Bronchial epithelial cell (primary cell): ENCODE measurements at regions not wholly inside any gene's neighbourhood (a gene's known extent, or its start where the extent isn't known, plus 50 kb on each side); places are given as distances from the start of the nearest gene placed in this dataset.
"Not testable (repeated sequence)": the region's sequence is repeated elsewhere in the genome, so short reads cannot be mapped to it uniquely, and the experiment has no call there.

Source experiments
- DNase-seq: peaks from one replicate; pipeline ENCODE4 v3.0.0-alpha.2; 2010; ENCODE audit warnings: low read depth
- FAIRE-seq: peaks from 2 replicates; lab custom pipeline; 2011; peaks lifted over from hg19 to GRCh38; lab: Jason Lieb, UNC
- H3K27me3 ChIP-seq: 2 replicates; pipeline ENCODE4 v1.5.1; 2011; ENCODE audit warnings: low read length; ENCODE audit not compliant: control insufficient read depth, insufficient read depth
- H3K36me3 ChIP-seq: 2 replicates; pipeline ENCODE4 v1.5.1; 2011; ENCODE audit warnings: low read length; ENCODE audit not compliant: control insufficient read depth, insufficient read depth
- H3K4me3 ChIP-seq: 2 replicates; pipeline ENCODE4 v1.5.1; 2011; ENCODE audit warnings: mild to moderate bottlenecking, low read depth, low read length, control low read depth
- TF ChIP-seq, protein P1 (sequence below): IDR thresholded peaks from 2 replicates; pipeline ENCODE4 v1.5.1; 2011; ENCODE audit warnings: mild to moderate bottlenecking, moderate library complexity, low read length, control low read depth, inconsistent platforms; ENCODE audit not compliant: insufficient read depth, severe bottlenecking

DNA sequence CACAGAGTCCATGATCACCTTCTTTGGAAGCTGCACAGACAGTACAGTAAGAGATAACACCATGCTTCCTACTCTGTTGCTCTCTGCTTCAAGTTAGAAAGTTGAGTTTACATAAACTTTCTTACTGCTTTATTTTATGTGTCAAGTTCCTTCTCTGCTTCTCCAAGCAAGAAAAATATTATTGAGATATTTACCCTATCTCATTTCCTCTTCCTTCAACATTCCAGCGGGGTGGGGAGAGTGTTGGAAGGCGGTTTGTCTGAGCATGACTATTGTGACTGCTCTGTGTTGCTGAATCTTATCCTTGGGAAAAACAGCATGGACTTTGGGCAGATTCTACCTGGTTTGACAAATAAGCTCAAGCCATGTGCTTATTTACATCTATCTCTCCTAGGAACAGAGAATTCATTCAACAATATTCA is 66.9 kb upstream of the EPB41L4A start:
- TF ChIP-seq, protein P1, sequence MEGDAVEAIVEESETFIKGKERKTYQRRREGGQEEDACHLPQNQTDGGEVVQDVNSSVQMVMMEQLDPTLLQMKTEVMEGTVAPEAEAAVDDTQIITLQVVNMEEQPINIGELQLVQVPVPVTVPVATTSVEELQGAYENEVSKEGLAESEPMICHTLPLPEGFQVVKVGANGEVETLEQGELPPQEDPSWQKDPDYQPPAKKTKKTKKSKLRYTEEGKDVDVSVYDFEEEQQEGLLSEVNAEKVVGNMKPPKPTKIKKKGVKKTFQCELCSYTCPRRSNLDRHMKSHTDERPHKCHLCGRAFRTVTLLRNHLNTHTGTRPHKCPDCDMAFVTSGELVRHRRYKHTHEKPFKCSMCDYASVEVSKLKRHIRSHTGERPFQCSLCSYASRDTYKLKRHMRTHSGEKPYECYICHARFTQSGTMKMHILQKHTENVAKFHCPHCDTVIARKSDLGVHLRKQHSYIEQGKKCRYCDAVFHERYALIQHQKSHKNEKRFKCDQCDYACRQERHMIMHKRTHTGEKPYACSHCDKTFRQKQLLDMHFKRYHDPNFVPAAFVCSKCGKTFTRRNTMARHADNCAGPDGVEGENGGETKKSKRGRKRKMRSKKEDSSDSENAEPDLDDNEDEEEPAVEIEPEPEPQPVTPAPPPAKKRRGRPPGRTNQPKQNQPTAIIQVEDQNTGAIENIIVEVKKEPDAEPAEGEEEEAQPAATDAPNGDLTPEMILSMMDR = no peak
- DNase-seq = peak; percentile 13
- FAIRE-seq = no peak
- no peaks in the 10 kb centered on the region for H3K36me3 ChIP-seq
- no peak overlapping the region for H3K4me3 ChIP-seq
- no peaks in the 10 kb centered on the region for H3K27me3 ChIP-seq

DNA sequence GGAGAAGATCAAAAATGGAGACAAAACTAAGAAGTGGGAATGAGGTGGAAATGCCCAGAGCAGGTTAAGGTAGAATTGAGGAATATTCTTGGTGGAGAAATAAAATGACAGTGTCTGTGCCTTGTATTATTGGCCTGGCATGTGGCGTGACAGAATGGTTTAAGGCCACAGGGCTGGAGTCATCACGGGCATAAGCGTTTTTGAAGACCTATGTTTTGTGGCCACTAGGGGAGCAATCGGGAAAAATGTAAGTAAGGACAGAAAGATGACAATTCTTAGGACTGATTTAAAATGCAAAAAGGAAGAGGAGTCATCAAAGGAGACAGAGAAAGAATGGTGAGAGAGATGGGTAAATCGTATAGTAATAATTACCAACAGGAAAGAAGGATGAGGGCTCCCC is 72.2 kb upstream of the EPB41L4A start:
- DNase-seq = no peak
- no peak overlapping the region for H3K4me3 ChIP-seq
- FAIRE-seq = no peak
- peaks cover 1% of the 10 kb centered on the region for H3K27me3 ChIP-seq
- TF ChIP-seq, protein P1 = peak; percentile 35
- no peaks in the 10 kb centered on the region for H3K36me3 ChIP-seq

DNA sequence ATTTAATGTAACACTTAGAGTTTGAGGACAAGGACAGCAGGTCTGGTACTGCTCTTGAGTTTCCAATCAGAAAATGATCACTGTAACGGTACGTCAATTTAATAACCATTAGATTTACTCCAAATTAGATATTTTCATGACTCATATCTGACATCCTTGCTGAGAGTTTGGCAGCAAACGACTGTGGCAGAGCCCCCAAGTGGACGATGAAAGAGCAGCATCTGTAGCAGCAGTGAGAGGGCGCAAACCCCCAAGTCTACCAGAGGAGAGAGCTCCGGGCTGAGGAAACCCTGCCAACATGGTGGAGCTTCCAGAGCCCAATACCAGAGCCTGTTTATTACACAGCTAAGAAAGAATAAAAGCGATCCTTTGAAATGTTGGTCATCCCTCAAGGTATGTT is 73.2 kb upstream of the EPB41L4A start:
- TF ChIP-seq, protein P1 = peak; percentile 65
- FAIRE-seq (peak; percentile 82), DNase-seq (peak; percentile 66)

DNA sequence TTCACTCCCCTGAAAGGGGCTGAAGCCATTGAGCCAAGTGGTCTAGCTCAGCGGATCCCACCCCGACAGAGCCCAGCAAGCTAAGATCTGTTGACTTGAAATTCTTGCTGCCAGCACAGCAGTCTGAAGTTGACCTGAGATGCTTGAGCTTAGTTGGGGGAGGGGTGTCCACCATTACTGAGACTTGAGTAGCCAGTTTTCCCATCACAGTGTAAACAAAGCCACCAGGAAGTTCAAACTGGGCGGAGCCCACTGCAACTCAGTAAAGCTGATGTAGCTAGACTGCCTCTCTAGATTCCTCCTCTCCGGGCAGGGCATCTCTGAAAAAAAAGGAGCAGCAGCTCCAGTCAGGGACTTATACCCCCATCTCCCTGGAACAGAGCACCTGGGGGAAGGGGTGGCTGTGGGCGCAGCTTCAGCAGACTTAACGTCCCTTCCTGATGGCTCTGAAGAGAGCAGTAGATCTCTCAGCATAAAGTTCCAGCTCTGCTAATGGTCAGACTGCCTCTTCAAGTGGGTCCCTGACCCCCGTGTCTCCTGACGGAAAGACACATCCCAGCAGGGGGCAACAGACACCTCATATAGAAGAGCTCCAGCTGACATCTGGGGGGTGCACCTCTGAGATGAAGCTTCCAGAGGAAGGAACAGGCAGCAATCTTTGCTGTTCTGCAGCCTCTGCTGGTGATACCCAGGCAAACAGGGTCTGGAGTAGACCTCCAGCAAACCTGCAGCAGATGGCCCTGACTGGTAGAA is 84.8 kb upstream of the EPB41L4A start:
- not testable (repeated sequence) for H3K27me3 ChIP-seq, H3K4me3 ChIP-seq, FAIRE-seq, H3K36me3 ChIP-seq
- DNase-seq = peak; percentile 56

More for the DNA sequence above, 73.2 kb upstream of the EPB41L4A start:
- no peak overlapping the region for H3K4me3 ChIP-seq
- peaks cover 1% of the 10 kb centered on the region for H3K27me3 ChIP-seq
- H3K36me3 ChIP-seq = no peaks in the 10 kb centered on the region

DNA sequence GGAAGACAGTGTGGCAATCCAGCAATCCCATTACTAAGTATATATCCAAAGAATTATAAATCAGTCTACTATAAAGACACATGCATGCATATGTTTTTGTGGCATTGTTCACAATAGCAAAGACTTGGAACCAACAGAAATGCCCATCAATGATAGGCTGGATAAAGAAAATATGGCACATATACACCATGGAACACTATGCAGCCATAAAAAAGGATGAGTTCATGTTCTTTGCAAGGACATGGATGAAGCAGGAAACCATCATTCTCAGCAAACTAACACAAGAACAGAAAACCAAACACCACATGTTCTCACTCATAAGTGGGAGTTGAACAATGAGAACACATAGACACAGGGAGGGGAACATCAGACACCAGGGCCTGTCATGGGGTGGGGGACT is 90.0 kb upstream of the EPB41L4A start:
- not testable (repeated sequence) for H3K27me3 ChIP-seq, DNase-seq, FAIRE-seq, H3K36me3 ChIP-seq, H3K4me3 ChIP-seq

DNA sequence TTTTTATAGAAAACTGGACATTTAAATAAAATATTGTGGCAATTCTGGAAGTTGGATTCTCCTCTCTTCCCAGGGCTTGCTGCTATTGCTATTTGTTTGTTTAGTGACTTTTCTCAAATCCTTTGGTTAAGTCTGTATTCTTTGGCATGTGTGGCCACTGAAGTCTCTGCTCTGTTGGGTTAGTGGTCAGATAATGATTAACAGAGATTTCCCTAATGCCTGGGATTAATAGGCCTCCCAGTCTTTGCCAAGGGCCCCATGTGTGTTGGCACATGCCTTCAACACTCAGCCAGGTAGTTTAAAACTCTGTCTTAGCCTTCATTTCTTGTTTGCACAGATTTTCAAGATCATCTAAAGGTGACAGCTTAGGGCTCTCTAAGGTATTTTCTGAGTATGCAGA is 92.8 kb upstream of the EPB41L4A start:
- no peak for DNase-seq
- Histone ChIP-seq H3K4me3 (no peak overlapping the region), H3K36me3 (no peaks in the 10 kb centered on the region), H3K27me3 (no peaks in the 10 kb centered on the region)
- TF ChIP-seq, protein P1 = no peak
- no peak for FAIRE-seq

DNA sequence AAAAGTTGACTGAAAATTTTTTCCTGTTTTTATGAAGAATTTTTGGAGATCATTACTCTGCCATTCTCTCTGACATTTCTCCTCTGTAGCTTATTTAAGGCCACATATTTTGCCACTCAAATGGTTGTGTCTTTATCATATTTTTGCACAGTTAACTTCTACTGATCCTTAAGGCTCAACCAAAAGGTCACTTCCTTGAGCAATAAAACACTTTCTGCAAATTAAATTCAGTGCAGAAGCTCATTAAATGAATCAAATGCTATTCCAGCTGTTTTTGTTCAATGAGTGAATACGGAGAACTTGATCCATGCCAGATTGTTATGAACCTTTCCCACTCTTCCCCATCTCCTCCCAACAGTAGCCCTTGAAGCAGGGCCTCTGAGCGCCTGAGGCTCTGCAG is 93.8 kb upstream of the EPB41L4A start:
- Histone ChIP-seq H3K36me3 (no peaks in the 10 kb centered on the region), H3K4me3 (no peak overlapping the region), H3K27me3 (no peaks in the 10 kb centered on the region)
- no peak for DNase-seq
- no peak for FAIRE-seq
- TF ChIP-seq, protein P1 = no peak
